Astrocyte (in vitro differentiated cells and primary cell): ENCODE measurements at regions not wholly inside any gene's neighbourhood (a gene's known extent, or its start where the extent isn't known, plus 50 kb on each side); places are given as distances from the start of the nearest gene placed in this dataset.

Source experiments
- CTCF ChIP-seq: IDR thresholded peaks from 2 replicates; pipeline ENCODE4 v1.5.1; 2011; ENCODE audit warnings: low read depth, mild to moderate bottlenecking, inconsistent platforms, low read length, moderate library complexity; ENCODE audit not compliant: insufficient read depth
- EZH2 ChIP-seq: IDR thresholded peaks from 2 replicates; pipeline ENCODE4 v1.6.1; 2012; ENCODE audit warnings: mild to moderate bottlenecking, low read length, inconsistent platforms; ENCODE audit not compliant: insufficient read depth

GRCh38 chr5:117100176-117100575 lies 525.6 kb upstream of the SEMA6A start:
- TF ChIP-seq EZH2 (no peak), CTCF (no peak)
